HEK293 (cell line): ENCODE measurements at regions not wholly inside any gene's neighbourhood (a gene's known extent, or its start where the extent isn't known, plus 50 kb on each side); places are given as distances from the start of the nearest gene placed in this dataset.

ENCODE experiments used
- CTCF ChIA-PET: fragments of 350-600 bp; formaldehyde crosslinking; extraction: SDS; loops from one replicate; lab custom pipeline; 2021; ENCODE audit warnings: antibody characterized with exemption; lab: Yijun Ruan, JAX
- POLR2A ChIA-PET: fragments of 300-600 bp; formaldehyde crosslinking; extraction: SDS; loops from one replicate; lab custom pipeline; 2020; ENCODE audit warnings: antibody characterized with exemption, inconsistent platforms; lab: Yijun Ruan, JAX
- H3K27ac ChIP-seq: fragments of 200-500 bp; sonication (Bioruptor generic); 2 replicates; pipeline ENCODE4 v1.5.1; 2014; ENCODE audit warnings: low read depth, low read length, control low read depth, inconsistent platforms; ENCODE audit errors: extremely low read depth
- H3K36me3 ChIP-seq, 2 experiments: fragments of 200-500 bp in 1 of 2; sonication (Bioruptor generic) in 1 of 2; 1 replicate in 1 of 2; 2 replicates in 1 of 2; pipeline ENCODE4 v1.5.1; 2014 to 2017; ENCODE audit warnings: inconsistent platforms in 2 of 2, low read length in 2 of 2; ENCODE audit not compliant: control insufficient read depth in 2 of 2, insufficient read depth in 1 of 2
- H3K4me1 ChIP-seq: fragments of 200-500 bp; sonication (Bioruptor generic); 2 replicates; pipeline ENCODE4 v1.5.1; 2014; ENCODE audit warnings: mild to moderate bottlenecking, low read length, inconsistent platforms; ENCODE audit not compliant: control insufficient read depth, insufficient read depth
- H3K4me3 ChIP-seq: 2 replicates; pipeline ENCODE4 v1.5.1; 2011; ENCODE audit warnings: low read depth, mild to moderate bottlenecking, control low read depth, low read length, moderate library complexity
- H3K9me3 ChIP-seq: fragments of 200-500 bp; sonication (Bioruptor generic); 2 replicates; pipeline ENCODE4 v1.5.1; 2014; ENCODE audit warnings: low read depth, low read length, inconsistent platforms; ENCODE audit not compliant: control insufficient read depth, insufficient read depth
- EGR2 ChIP-seq: fragments of 450-650 bp; formaldehyde crosslinking; IDR thresholded peaks from 2 replicates; pipeline ENCODE4 v1.5.1; 2016; ENCODE audit warnings: low read depth, missing biosample characterization, missing genetic modification characterization
- GLIS1 ChIP-seq: fragments of 450-650 bp; formaldehyde crosslinking; IDR thresholded peaks from 2 replicates; pipeline ENCODE4 v1.5.1; 2016; ENCODE audit warnings: missing biosample characterization, missing genetic modification characterization
- KLF1 ChIP-seq: fragments of 450-650 bp; formaldehyde crosslinking; IDR thresholded peaks from 2 replicates; pipeline ENCODE4 v1.5.1; 2016; ENCODE audit warnings: missing biosample characterization, missing genetic modification characterization
- OSR2 ChIP-seq: fragments of 450-650 bp; formaldehyde crosslinking; IDR thresholded peaks from 2 replicates; pipeline ENCODE4 v1.5.1; 2016; ENCODE audit warnings: missing biosample characterization, missing genetic modification characterization
- PRDM1 ChIP-seq: fragments of 450-650 bp; formaldehyde crosslinking; IDR thresholded peaks from 2 replicates; pipeline ENCODE4; 2016; ENCODE audit warnings: missing biosample characterization, missing genetic modification characterization
- ZFHX2 ChIP-seq: fragments of 450-650 bp; formaldehyde crosslinking; conservative IDR thresholded peaks from 2 replicates; pipeline ENCODE4 v1.5.1; 2016; ENCODE audit warnings: missing biosample characterization, missing genetic modification characterization
- ZFP37 ChIP-seq: fragments of 450-650 bp; formaldehyde crosslinking; IDR thresholded peaks from 2 replicates; pipeline ENCODE4 v1.5.1; 2016; ENCODE audit warnings: missing biosample characterization, missing genetic modification characterization
- ZNF10 ChIP-seq: fragments of 450-650 bp; formaldehyde crosslinking; IDR thresholded peaks from 2 replicates; pipeline ENCODE4 v1.5.1; 2017; ENCODE audit warnings: missing biosample characterization, missing genetic modification characterization
- ZNF138 ChIP-seq: fragments of 450-650 bp; formaldehyde crosslinking; IDR thresholded peaks from 2 replicates; pipeline ENCODE4 v1.5.1; 2016; ENCODE audit warnings: missing biosample characterization, missing genetic modification characterization, borderline replicate concordance
- ZNF175 ChIP-seq: fragments of 450-650 bp; formaldehyde crosslinking; IDR thresholded peaks from 2 replicates; pipeline ENCODE4 v1.5.1; 2016; ENCODE audit warnings: missing biosample characterization, missing genetic modification characterization
- ZNF184 ChIP-seq: fragments of 450-650 bp; IDR thresholded peaks from 2 replicates; pipeline ENCODE4 v1.5.1; 2018; ENCODE audit warnings: missing biosample characterization, mild to moderate bottlenecking, missing genetic modification characterization
- ZNF202 ChIP-seq: fragments of 450-650 bp; formaldehyde crosslinking; IDR thresholded peaks from 2 replicates; pipeline ENCODE4 v1.5.1; 2016; ENCODE audit warnings: missing biosample characterization, missing genetic modification characterization, borderline replicate concordance
- ZNF248 ChIP-seq: fragments of 450-650 bp; formaldehyde crosslinking; IDR thresholded peaks from 2 replicates; pipeline ENCODE4 v1.5.1; 2017; ENCODE audit warnings: missing biosample characterization, missing genetic modification characterization
- ZNF274 ChIP-seq, 2 experiments: fragments of 200-500 bp in 1 of 2; fragments of 450-650 bp in 1 of 2; sonication (Bioruptor generic) in 1 of 2; formaldehyde crosslinking in 1 of 2; IDR thresholded peaks; 2 replicates each; pipeline versions ENCODE4 v1.5.1 to v1.6.1; 2014 to 2016; ENCODE audit warnings: borderline replicate concordance in 1 of 2, inconsistent platforms in 1 of 2, low read length in 1 of 2, missing biosample characterization in 1 of 2, missing genetic modification characterization in 1 of 2
- ZNF423 ChIP-seq: fragments of 450-650 bp; formaldehyde crosslinking; IDR thresholded peaks from 2 replicates; pipeline ENCODE4 v1.5.1; 2016; ENCODE audit warnings: missing biosample characterization, missing genetic modification characterization
- ZNF549 ChIP-seq: fragments of 450-650 bp; IDR thresholded peaks from 2 replicates; pipeline ENCODE4 v1.5.1; 2018; ENCODE audit warnings: missing biosample characterization, missing genetic modification characterization, mild to moderate bottlenecking, inconsistent platforms, moderate library complexity
- ZNF600 ChIP-seq: fragments of 450-650 bp; formaldehyde crosslinking; IDR thresholded peaks from 2 replicates; pipeline ENCODE4 v1.5.1; 2016; ENCODE audit warnings: missing biosample characterization, missing genetic modification characterization
- ZNF747 ChIP-seq: fragments of 450-650 bp; formaldehyde crosslinking; IDR thresholded peaks from 2 replicates; pipeline ENCODE4 v1.5.1; 2016; ENCODE audit warnings: missing biosample characterization, missing genetic modification characterization
- ZNF785 ChIP-seq: fragments of 450-650 bp; formaldehyde crosslinking; IDR thresholded peaks from 2 replicates; pipeline ENCODE4 v1.5.1; 2016; ENCODE audit warnings: missing biosample characterization, missing genetic modification characterization
- TF ChIP-seq, protein P1 (sequence below): fragments of 450-650 bp; formaldehyde crosslinking; IDR thresholded peaks from 2 replicates; pipeline ENCODE4 v1.5.1; 2016; ENCODE audit warnings: missing biosample characterization, missing genetic modification characterization
- TF ChIP-seq, protein P2 (sequence below): fragments of 450-650 bp; formaldehyde crosslinking; IDR thresholded peaks from 2 replicates; pipeline ENCODE4 v1.5.1; 2016; ENCODE audit warnings: missing biosample characterization, missing genetic modification characterization
- TF ChIP-seq, protein P3 (sequence below): fragments of 450-650 bp; formaldehyde crosslinking; IDR thresholded peaks from 2 replicates; pipeline ENCODE4; 2016; ENCODE audit warnings: missing biosample characterization, missing genetic modification characterization
- TF ChIP-seq, protein P4 (sequence below): fragments of 450-650 bp; formaldehyde crosslinking; IDR thresholded peaks from 2 replicates; pipeline ENCODE4 v1.5.1; 2017; ENCODE audit warnings: missing biosample characterization, missing genetic modification characterization
- TF ChIP-seq, protein P5 (sequence below): fragments of 450-650 bp; formaldehyde crosslinking; IDR thresholded peaks from 2 replicates; pipeline ENCODE4 v1.5.1; 2016; ENCODE audit warnings: missing biosample characterization, missing genetic modification characterization

DNA sequence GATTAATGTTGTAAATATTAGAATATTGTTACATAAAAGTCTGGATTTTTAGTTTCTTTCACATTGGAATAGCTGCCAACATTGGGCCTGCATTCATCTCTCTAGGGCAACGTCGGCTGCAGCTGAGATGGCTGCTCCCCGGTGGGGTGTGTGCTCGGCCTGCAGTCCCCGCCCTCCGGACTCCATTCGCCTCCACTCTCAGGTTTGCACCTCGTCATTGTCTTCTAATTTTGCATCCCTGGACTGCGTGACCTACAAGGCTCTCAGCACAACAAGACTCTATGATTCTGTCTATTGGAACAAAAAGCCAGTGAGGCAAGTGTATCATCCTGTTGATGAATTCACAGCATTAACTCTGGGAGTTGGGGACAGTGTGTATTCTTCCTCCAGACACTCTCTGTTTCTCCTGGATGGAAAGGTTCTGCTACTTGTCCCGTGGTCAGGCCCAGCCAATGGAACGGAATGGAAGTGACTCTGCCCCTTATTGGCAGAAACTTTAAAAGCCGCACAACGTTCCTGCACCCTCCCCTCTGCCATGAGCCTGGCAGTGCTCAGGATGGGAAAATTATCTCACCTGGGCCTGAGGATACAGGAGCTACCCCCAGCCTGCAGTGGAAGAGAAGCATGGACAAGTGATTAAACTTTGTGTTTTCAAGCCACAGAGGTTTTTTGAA is 105.0 kb upstream of the SAMD11 start:
- no peak overlapping the region for H3K27ac ChIP-seq
- H3K36me3 ChIP-seq, result no peaks in the 10 kb centered on the region
- H3K4me3 ChIP-seq, result no peak overlapping the region
- no peaks in the 10 kb centered on the region for H3K9me3 ChIP-seq
- POLR2A ChIA-PET, result no interaction called here
- no peaks in the 10 kb centered on the region for H3K4me1 ChIP-seq
- TF ChIP-seq PRDM1 (tag by site-specific recombination), result no peak
- TF ChIP-seq EGR2, result no peak
- TF ChIP-seq, protein P1, sequence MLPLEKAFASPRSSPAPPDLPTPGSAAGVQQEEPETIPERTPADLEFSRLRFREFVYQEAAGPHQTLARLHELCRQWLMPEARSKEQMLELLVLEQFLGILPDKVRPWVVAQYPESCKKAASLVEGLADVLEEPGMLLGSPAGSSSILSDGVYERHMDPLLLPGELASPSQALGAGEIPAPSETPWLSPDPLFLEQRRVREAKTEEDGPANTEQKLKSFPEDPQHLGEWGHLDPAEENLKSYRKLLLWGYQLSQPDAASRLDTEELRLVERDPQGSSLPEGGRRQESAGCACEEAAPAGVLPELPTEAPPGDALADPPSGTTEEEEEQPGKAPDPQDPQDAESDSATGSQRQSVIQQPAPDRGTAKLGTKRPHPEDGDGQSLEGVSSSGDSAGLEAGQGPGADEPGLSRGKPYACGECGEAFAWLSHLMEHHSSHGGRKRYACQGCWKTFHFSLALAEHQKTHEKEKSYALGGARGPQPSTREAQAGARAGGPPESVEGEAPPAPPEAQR, result no peak
- TF ChIP-seq, protein P2, sequence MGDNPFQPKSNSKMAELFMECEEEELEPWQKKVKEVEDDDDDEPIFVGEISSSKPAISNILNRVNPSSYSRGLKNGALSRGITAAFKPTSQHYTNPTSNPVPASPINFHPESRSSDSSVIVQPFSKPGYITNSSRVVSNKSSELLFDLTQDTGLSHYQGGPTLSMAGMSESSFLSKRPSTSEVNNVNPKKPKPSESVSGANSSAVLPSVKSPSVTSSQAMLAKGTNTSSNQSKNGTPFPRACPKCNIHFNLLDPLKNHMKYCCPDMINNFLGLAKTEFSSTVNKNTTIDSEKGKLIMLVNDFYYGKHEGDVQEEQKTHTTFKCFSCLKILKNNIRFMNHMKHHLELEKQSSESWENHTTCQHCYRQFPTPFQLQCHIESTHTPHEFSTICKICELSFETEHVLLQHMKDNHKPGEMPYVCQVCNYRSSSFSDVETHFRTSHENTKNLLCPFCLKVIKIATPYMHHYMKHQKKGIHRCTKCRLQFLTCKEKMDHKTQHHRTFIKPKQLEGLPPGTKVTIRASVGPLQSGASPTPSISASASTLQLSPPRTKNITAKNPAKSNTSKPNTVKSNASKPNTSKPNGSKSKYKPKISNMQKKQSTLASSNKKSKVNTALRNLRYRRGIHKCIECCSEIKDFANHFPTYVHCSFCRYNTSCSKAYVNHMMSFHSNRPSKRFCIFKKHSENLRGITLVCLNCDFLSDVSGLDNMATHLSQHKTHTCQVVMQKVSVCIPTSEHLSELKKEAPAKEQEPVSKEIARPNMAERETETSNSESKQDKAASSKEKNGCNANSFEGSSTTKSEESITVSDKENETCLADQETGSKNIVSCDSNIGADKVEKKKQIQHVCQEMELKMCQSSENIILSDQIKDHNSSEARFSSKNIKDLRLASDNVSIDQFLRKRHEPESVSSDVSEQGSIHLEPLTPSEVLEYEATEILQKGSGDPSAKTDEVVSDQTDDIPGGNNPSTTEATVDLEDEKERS (tag by site-specific recombination), result no peak
- no peak for TF ChIP-seq ZNF138 (tag by site-specific recombination)
- TF ChIP-seq, protein P3, sequence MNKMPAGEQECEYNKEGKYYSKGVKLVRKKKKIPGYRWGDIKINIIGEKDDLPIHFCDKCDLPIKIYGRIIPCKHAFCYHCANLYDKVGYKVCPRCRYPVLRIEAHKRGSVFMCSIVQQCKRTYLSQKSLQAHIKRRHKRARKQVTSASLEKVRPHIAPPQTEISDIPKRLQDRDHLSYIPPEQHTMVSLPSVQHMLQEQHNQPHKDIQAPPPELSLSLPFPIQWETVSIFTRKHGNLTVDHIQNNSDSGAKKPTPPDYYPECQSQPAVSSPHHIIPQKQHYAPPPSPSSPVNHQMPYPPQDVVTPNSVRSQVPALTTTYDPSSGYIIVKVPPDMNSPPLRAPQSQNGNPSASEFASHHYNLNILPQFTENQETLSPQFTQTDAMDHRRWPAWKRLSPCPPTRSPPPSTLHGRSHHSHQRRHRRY (tag by site-specific recombination), result no peak
- TF ChIP-seq, protein P4, sequence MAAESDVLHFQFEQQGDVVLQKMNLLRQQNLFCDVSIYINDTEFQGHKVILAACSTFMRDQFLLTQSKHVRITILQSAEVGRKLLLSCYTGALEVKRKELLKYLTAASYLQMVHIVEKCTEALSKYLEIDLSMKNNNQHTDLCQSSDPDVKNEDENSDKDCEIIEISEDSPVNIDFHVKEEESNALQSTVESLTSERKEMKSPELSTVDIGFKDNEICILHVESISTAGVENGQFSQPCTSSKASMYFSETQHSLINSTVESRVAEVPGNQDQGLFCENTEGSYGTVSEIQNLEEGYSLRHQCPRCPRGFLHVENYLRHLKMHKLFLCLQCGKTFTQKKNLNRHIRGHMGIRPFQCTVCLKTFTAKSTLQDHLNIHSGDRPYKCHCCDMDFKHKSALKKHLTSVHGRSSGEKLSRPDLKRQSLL (tag by site-specific recombination), result no peak
- TF ChIP-seq ZFP37 (tag by site-specific recombination), result no peak
- CTCF ChIA-PET, result no interaction called here

DNA sequence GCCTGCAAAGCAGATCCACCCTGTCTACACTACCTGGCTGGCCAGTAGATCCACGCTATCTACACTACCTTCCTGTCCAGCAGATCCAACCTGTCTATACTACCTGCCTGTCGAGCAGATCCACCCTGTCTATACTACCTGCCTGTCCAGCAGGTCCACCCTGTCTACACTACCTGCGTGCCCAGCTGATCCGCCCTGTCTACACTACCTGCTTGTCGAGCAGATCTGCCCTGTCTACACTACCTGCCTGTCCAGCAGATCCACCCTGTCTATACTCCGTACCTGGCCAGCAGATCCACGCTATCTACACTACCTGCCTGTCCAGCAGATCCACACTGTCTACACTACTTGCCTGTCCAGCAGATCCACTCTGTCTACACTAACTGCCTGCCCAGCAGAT is 102.8 kb upstream of the SAMD11 start:
- no peak overlapping the region for H3K27ac ChIP-seq
- H3K4me1 ChIP-seq, result no peaks in the 10 kb centered on the region
- H3K9me3 ChIP-seq, result no peaks in the 10 kb centered on the region
- no peaks in the 10 kb centered on the region for H3K36me3 ChIP-seq
- ChIA-PET POLR2A (no interaction called here), CTCF (no interaction called here)
- H3K4me3 ChIP-seq, result no peak overlapping the region
- TF ChIP-seq ZNF747 (tag by site-specific recombination) (no peak), OSR2 (tag by site-specific recombination) (no peak), KLF1 (tag by site-specific recombination) (no peak), ZNF600 (tag by site-specific recombination) (no peak), GLIS1 (no peak), ZNF184 (tag by site-specific recombination) (no peak), ZNF549 (tag by site-specific recombination) (no peak), ZNF202 (tag by site-specific recombination) (no peak), ZNF175 (no peak), ZNF785 (no peak), ZNF248 (tag by site-specific recombination) (no peak), ZNF274 (IDR thresholded peaks at IDR 0.05; ENCODE audit: low read length) (no peak), ZNF274 (tag by site-specific recombination; IDR thresholded peaks at IDR 0.05; ENCODE audit: borderline replicate concordance) (no peak), ZNF423 (tag by site-specific recombination) (no peak), ZNF10 (no peak), ZFHX2 (tag by site-specific recombination) (no peak)
- TF ChIP-seq, protein P5, sequence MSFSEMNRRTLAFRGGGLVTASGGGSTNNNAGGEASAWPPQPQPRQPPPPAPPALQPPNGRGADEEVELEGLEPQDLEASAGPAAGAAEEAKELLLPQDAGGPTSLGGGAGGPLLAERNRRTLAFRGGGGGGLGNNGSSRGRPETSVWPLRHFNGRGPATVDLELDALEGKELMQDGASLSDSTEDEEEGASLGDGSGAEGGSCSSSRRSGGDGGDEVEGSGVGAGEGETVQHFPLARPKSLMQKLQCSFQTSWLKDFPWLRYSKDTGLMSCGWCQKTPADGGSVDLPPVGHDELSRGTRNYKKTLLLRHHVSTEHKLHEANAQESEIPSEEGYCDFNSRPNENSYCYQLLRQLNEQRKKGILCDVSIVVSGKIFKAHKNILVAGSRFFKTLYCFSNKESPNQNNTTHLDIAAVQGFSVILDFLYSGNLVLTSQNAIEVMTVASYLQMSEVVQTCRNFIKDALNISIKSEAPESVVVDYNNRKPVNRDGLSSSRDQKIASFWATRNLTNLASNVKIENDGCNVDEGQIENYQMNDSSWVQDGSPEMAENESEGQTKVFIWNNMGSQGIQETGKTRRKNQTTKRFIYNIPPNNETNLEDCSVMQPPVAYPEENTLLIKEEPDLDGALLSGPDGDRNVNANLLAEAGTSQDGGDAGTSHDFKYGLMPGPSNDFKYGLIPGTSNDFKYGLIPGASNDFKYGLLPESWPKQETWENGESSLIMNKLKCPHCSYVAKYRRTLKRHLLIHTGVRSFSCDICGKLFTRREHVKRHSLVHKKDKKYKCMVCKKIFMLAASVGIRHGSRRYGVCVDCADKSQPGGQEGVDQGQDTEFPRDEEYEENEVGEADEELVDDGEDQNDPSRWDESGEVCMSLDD (tag by site-specific recombination), result no peak
- TF ChIP-seq, protein P1, result no peak
